ENCODE measurements at regions not wholly inside any gene's neighbourhood (a gene's known extent, or its start where the extent isn't known, plus 50 kb on each side); places are given as distances from the start of the nearest gene placed in this dataset.

- TF ChIP-seq CTCF (conservative IDR thresholded peaks at IDR 0.05; ENCODE audit: low read length) (no peak), EZH2phosphoT487 (IDR thresholded peaks at IDR 0.05; ENCODE audit: borderline replicate concordance) (no peak)
Measured at GRCh38 chr2:228949831-228950230, 321.3 kb downstream of the PID1 start.

Data from Loucy (cell line).